Nephron (organoid): ENCODE measurements at regions not wholly inside any gene's neighbourhood (a gene's known extent, or its start where the extent isn't known, plus 50 kb on each side); places are given as distances from the start of the nearest gene placed in this dataset.

Source experiments
- H3K27ac Mint-ChIP-seq, 3 experiments: 2 replicates each; pipeline ENCODE4 v1.8.0; 2020; ENCODE audit warnings: mixed read lengths in 3 of 3, mild to moderate bottlenecking in 2 of 3, moderate library complexity in 1 of 3
- H3K27me3 Mint-ChIP-seq: 2 replicates; pipeline ENCODE4 v1.8.0; 2021; ENCODE audit warnings: low read depth, mild to moderate bottlenecking, moderate library complexity, mixed read lengths
- H3K36me3 Mint-ChIP-seq: 2 replicates; pipeline ENCODE4 v1.8.0; 2020; ENCODE audit warnings: low read depth, mixed read lengths
- H3K4me1 Mint-ChIP-seq: 2 replicates; pipeline ENCODE4 v1.8.0; 2020; ENCODE audit warnings: mixed read lengths
- H3K4me3 Mint-ChIP-seq, 3 experiments: 2 replicates each; pipeline ENCODE4 v1.8.0; 2020; ENCODE audit warnings: mild to moderate bottlenecking in 3 of 3, mixed read lengths in 3 of 3, moderate library complexity in 2 of 3
- H3K9me3 Mint-ChIP-seq: 2 replicates; pipeline ENCODE4 v1.8.0; 2020; ENCODE audit warnings: mixed read lengths
- TF ChIP-seq, protein P1 (sequence below), 3 experiments: fragments of 200-600 bp; sonication (generic); IDR thresholded peaks; one replicate each; pipeline ENCODE4 v1.5.0; 2021; ENCODE audit warnings: antibody characterized with exemption in 3 of 3; ENCODE audit not compliant: unreplicated experiment in 3 of 3

DNA sequence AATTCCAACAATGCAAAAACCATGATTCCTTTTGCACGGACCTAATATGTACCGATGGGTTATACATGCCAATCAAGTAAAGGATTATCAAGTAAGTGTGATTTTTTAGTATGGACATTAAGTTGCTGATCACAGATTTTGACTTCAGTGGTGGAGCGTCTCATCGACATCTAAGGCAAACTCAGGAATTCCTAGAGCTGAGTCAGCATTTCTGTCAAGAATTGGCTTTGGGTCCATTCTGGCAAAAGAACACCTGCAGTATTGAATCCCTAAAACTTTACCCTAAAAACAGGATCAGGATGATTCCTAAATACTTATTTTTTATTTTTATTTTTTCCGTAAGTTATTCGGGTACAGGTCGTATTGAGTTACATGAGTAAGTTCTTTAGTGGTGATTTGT lies 83.6 kb downstream of the HPGD start:
- Mint-ChIP-seq H3K4me1 (peaks cover 12% of the 10 kb centered on the region), H3K27ac (no peak overlapping the region), H3K4me3 (no peak overlapping the region), H3K9me3 (no peaks in the 10 kb centered on the region), H3K27me3 (no peaks in the 10 kb centered on the region), H3K36me3 (no peaks in the 10 kb centered on the region)
- TF ChIP-seq, protein P1, sequence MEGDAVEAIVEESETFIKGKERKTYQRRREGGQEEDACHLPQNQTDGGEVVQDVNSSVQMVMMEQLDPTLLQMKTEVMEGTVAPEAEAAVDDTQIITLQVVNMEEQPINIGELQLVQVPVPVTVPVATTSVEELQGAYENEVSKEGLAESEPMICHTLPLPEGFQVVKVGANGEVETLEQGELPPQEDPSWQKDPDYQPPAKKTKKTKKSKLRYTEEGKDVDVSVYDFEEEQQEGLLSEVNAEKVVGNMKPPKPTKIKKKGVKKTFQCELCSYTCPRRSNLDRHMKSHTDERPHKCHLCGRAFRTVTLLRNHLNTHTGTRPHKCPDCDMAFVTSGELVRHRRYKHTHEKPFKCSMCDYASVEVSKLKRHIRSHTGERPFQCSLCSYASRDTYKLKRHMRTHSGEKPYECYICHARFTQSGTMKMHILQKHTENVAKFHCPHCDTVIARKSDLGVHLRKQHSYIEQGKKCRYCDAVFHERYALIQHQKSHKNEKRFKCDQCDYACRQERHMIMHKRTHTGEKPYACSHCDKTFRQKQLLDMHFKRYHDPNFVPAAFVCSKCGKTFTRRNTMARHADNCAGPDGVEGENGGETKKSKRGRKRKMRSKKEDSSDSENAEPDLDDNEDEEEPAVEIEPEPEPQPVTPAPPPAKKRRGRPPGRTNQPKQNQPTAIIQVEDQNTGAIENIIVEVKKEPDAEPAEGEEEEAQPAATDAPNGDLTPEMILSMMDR (IDR thresholded peaks at IDR 0.05; ENCODE audit: unreplicated experiment in 3 of 3): no peak

DNA sequence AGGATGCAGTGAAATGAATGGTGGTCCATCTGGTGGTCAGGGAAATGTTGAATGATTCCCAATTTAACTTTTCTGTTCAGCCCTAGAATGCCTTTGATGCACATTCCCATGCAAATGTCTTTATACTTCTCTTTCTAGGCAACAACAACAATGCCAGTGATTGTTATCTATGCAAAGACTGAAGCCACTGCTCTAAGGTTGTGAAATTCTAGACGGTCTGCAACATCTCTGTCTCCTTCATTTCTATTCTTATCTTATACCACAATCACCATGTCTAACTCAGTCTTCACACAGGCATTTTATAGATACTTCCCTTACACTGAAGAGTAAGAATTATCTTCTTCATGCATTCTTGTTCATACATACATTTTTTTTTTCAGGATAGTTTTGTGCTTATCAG lies 84.5 kb downstream of the HPGD start:
- Mint-ChIP-seq H3K9me3 (no peaks in the 10 kb centered on the region), H3K4me3 (no peak overlapping the region), H3K4me1 (peaks cover 12% of the 10 kb centered on the region), H3K36me3 (no peaks in the 10 kb centered on the region), H3K27ac (peak overlapping the region in 2 of 3 experiments; percentile 25 to 69), H3K27me3 (no peaks in the 10 kb centered on the region)
- TF ChIP-seq, protein P1 (IDR thresholded peaks at IDR 0.05; ENCODE audit: unreplicated experiment in 3 of 3): no peak

DNA sequence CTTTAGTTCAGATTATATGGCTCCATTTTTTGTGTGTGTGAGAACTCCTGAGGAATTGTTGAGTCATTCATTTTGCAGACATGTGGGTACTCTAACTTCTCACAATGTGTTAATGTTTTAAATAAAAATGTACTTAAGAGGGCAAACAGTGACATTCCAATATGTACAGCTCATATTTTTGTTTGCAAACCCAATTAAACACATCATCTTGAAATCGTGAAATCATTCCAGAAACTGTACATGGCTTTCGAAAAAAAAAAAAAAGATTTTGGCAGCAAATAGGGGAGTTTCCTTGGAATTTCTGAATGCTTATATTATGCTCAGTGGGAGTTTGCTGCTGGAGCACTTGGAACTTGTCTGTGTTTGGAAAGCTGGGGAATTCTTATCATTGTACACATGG lies 85.0 kb downstream of the HPGD start:
- H3K4me3 Mint-ChIP-seq: no peak overlapping the region
- H3K9me3 Mint-ChIP-seq: no peaks in the 10 kb centered on the region
- TF ChIP-seq, protein P1 (IDR thresholded peaks at IDR 0.05; ENCODE audit: unreplicated experiment in 3 of 3): no peak
- no peaks in the 10 kb centered on the region for H3K27me3 Mint-ChIP-seq
- H3K27ac Mint-ChIP-seq: peak overlapping the region in 2 of 3 experiments; percentile 40 to 69
- no peaks in the 10 kb centered on the region for H3K36me3 Mint-ChIP-seq
- H3K4me1 Mint-ChIP-seq: peaks cover 12% of the 10 kb centered on the region

DNA sequence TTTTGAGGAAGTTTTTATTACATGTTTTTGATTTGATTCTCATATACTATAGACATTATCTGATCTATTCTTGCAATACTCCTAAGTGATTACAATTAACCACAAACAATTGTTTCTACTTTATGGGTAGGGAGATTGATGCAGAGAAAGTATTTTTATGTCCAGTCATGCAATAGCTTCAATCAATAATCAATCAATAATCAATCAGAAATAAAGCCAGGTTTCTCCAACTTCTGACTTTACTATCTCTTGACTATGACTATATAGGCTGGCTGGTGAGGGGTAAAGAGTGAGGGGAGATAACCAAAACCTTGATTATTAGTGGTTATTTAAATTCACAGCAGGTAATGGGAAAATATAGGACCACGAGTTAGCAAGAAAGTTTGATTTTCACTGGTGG lies 85.9 kb downstream of the HPGD start:
- no peaks in the 10 kb centered on the region for H3K36me3 Mint-ChIP-seq
- H3K27ac Mint-ChIP-seq: no peak overlapping the region
- TF ChIP-seq, protein P1 (IDR thresholded peaks at IDR 0.05; ENCODE audit: unreplicated experiment in 3 of 3): no peak
- H3K9me3 Mint-ChIP-seq: no peaks in the 10 kb centered on the region
- peaks cover 12% of the 10 kb centered on the region for H3K4me1 Mint-ChIP-seq
- H3K4me3 Mint-ChIP-seq: no peak overlapping the region
- no peaks in the 10 kb centered on the region for H3K27me3 Mint-ChIP-seq

DNA sequence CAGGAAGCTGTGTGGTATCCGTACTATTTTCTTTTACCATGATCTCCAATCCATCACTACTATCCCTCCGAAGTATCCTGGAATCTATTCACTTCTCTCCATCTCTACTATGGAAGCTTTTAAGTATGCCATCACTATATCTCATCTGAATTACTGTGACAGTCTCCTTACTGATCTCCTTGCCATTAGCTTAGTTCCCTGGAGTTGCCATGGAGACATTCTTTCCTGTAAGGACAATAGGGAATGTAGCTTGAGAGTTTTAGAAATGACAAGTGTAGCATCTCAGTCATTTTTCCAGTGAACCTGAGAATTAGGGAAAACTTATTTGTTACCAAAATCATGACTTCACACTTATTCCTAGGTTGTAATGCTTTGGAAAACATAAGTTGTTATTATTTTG lies 86.3 kb downstream of the HPGD start:
- Mint-ChIP-seq H3K9me3 (no peaks in the 10 kb centered on the region), H3K4me1 (peaks cover 12% of the 10 kb centered on the region)

DNA sequence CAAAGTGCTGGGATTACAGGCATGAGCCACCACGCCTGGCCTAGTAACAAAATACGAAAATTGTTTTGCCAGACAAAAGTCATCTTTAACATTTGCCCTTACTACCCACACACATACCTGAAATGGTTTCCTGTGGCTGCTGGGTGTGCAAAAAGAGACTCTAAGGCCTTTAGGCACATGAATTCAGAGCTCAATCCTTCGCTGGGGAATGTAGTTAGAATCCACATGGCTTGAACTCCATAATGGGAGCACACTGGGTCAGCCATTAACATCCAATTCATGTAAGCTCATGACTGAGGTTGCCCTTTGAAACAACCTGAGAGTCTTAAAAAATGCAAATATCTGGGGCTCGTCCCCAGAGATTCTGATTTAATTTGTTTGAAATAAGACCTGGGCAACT lies 87.8 kb downstream of the HPGD start:
- Mint-ChIP-seq H3K4me1 (peaks cover 12% of the 10 kb centered on the region), H3K4me3 (no peak overlapping the region), H3K9me3 (no peaks in the 10 kb centered on the region), H3K36me3 (no peaks in the 10 kb centered on the region), H3K27ac (no peak overlapping the region), H3K27me3 (no peaks in the 10 kb centered on the region)
- TF ChIP-seq, protein P1 (IDR thresholded peaks at IDR 0.05; ENCODE audit: unreplicated experiment in 3 of 3): no peak

More for the DNA sequence above, 86.3 kb downstream of the HPGD start:
- TF ChIP-seq, protein P1 (IDR thresholded peaks at IDR 0.05; ENCODE audit: unreplicated experiment in 3 of 3): no peak
- no peak overlapping the region for H3K4me3 Mint-ChIP-seq
- H3K27ac Mint-ChIP-seq: no peak overlapping the region
- no peaks in the 10 kb centered on the region for H3K27me3 Mint-ChIP-seq
- H3K36me3 Mint-ChIP-seq: no peaks in the 10 kb centered on the region
